KMS-11 (cell line): ENCODE measurements at regions not wholly inside any gene's neighbourhood (a gene's known extent, or its start where the extent isn't known, plus 50 kb on each side); places are given as distances from the start of the nearest gene placed in this dataset.

Experiments used
- H2AFZ ChIP-seq: fragments of 200-600 bp; sonication (generic); 2 replicates; pipeline ENCODE4 v1.6.1; 2016; ENCODE audit warnings: antibody characterized with exemption, mixed run types, low read depth
- H3K27ac ChIP-seq: fragments of 200-600 bp; sonication (generic); 2 replicates; pipeline ENCODE4 v1.6.1; 2016; ENCODE audit warnings: mild to moderate bottlenecking, mixed run types
- H3K27me3 ChIP-seq: fragments of 200-600 bp; sonication (generic); 2 replicates; pipeline ENCODE4 v1.6.1; 2017; ENCODE audit warnings: mild to moderate bottlenecking, low read depth, mixed run types, moderate library complexity; ENCODE audit not compliant: insufficient read depth
- H3K36me3 ChIP-seq: fragments of 200-600 bp; sonication (generic); 2 replicates; pipeline ENCODE4 v1.6.1; 2017; ENCODE audit warnings: mild to moderate bottlenecking, mixed run types; ENCODE audit not compliant: insufficient read depth
- H3K4me1 ChIP-seq: fragments of 200-600 bp; sonication (generic); 2 replicates; pipeline ENCODE4 v1.6.1; 2016; ENCODE audit warnings: mild to moderate bottlenecking, low read depth, mixed run types; ENCODE audit not compliant: poor library complexity, severe bottlenecking
- H3K4me2 ChIP-seq: fragments of 200-600 bp; sonication (generic); 2 replicates; pipeline ENCODE4 v1.7.0; 2016; ENCODE audit warnings: mild to moderate bottlenecking, mixed run types
- H3K4me3 ChIP-seq: fragments of 200-600 bp; sonication (generic); IDR thresholded peaks from 2 replicates; pipeline ENCODE4 v1.6.1; 2017; ENCODE audit warnings: low read depth, low read length, mixed read lengths; ENCODE audit not compliant: insufficient read depth
- H3K79me2 ChIP-seq: fragments of 200-600 bp; sonication (generic); 2 replicates; pipeline ENCODE4 v1.6.1; 2016; ENCODE audit warnings: low read depth, mixed run types; ENCODE audit not compliant: insufficient read depth
- H3K9ac ChIP-seq: fragments of 200-600 bp; sonication (generic); 2 replicates; pipeline ENCODE4 v1.6.1; 2016; ENCODE audit warnings: mild to moderate bottlenecking, mixed run types
- H4K20me1 ChIP-seq: fragments of 200-600 bp; sonication (generic); 2 replicates; pipeline ENCODE4 v1.6.1; 2016; ENCODE audit warnings: mild to moderate bottlenecking, mixed run types; ENCODE audit not compliant: insufficient read depth
- CTCF ChIP-seq: fragments of 200-600 bp; sonication (generic); conservative IDR thresholded peaks from 2 replicates; pipeline ENCODE4 v1.6.1; 2017; ENCODE audit warnings: low read depth, mild to moderate bottlenecking, antibody characterized with exemption, low read length, moderate library complexity, mixed read lengths

- Histone ChIP-seq H3K9ac (no peak overlapping the region), H3K36me3 (no peaks in the 10 kb centered on the region), H3K4me3 (no peak overlapping the region), H2AFZ (no peak overlapping the region), H3K27ac (no peak overlapping the region), H4K20me1 (no peaks in the 10 kb centered on the region), H3K27me3 (no peaks in the 10 kb centered on the region), H3K79me2 (no peaks in the 10 kb centered on the region), H3K4me1 (peaks cover 14% of the 10 kb centered on the region), H3K4me2 (no peak overlapping the region)
- TF ChIP-seq CTCF = no peak
Measured at GRCh38 chr10:121405549-121405948, 192.7 kb downstream of the FGFR2 start.

- H3K36me3 ChIP-seq = no peaks in the 10 kb centered on the region
Measured at GRCh38 chr10:121405953-121406352, 192.3 kb downstream of the FGFR2 start.

GRCh38 chr10:121406823-121407545 lies 191.3 kb downstream of the FGFR2 start:
- Histone ChIP-seq H4K20me1 (no peaks in the 10 kb centered on the region), H3K36me3 (no peaks in the 10 kb centered on the region), H3K27me3 (no peaks in the 10 kb centered on the region), H3K4me2 (no peak overlapping the region), H2AFZ (no peak overlapping the region), H3K4me1 (peaks cover 23% of the 10 kb centered on the region), H3K9ac (no peak overlapping the region), H3K27ac (no peak overlapping the region), H3K79me2 (no peaks in the 10 kb centered on the region), H3K4me3 (no peak overlapping the region)
- TF ChIP-seq CTCF = no peak

More at GRCh38 chr10:121405953-121406352, 192.3 kb downstream of the FGFR2 start:
- Histone ChIP-seq H4K20me1 (no peaks in the 10 kb centered on the region), H3K4me1 (peaks cover 18% of the 10 kb centered on the region), H2AFZ (no peak overlapping the region), H3K27ac (no peak overlapping the region), H3K27me3 (no peaks in the 10 kb centered on the region), H3K4me3 (no peak overlapping the region), H3K9ac (no peak overlapping the region), H3K79me2 (no peaks in the 10 kb centered on the region), H3K4me2 (no peak overlapping the region)
- TF ChIP-seq CTCF = no peak

- Histone ChIP-seq H3K4me2 (peak overlapping the region; percentile 34; the same call in 1 of the 2 replicates), H3K79me2 (no peaks in the 10 kb centered on the region), H3K4me1 (peaks cover 26% of the 10 kb centered on the region), H3K4me3 (no peak overlapping the region), H3K27me3 (no peaks in the 10 kb centered on the region), H3K36me3 (no peaks in the 10 kb centered on the region), H4K20me1 (no peaks in the 10 kb centered on the region), H3K9ac (no peak overlapping the region), H2AFZ (no peak overlapping the region), H3K27ac (no peak overlapping the region)
- TF ChIP-seq CTCF = no peak
Measured at GRCh38 chr10:121409466-121410104, 188.7 kb downstream of the FGFR2 start.
